Stimulated activated CD4-positive, alpha-beta T cell treated with anti-CD3 and anti-CD28 coated beads, Interleukin-15, amount 100 ng/mL, for 24 hours (primary cell): ENCODE measurements at regions not wholly inside any gene's neighbourhood (a gene's known extent, or its start where the extent isn't known, plus 50 kb on each side); places are given as distances from the start of the nearest gene placed in this dataset.

Source experiments
- DNase-seq: peaks from one replicate; pipeline ENCODE4 v3.0.0-alpha.2; 2020

DNA sequence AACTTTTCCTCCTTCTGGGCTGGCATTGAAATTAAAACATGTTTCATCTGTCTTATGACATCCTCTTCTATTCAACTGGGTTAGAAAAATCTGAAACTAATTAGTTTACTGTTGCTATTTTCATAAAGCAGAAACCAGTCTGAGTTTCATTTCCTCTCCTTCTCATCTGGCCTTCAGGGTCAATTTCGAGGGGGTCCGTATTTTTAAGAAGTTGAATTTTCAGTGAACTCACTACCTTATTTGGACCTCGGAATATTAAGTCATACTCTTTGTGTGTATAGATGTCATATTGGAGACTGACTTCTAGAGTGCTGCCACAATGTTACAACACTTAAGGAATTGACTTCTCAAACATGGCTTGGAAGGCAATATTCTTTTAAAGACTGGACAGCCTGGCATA, 485.9 kb downstream of the SQOR start:
- no peak for DNase-seq

DNA sequence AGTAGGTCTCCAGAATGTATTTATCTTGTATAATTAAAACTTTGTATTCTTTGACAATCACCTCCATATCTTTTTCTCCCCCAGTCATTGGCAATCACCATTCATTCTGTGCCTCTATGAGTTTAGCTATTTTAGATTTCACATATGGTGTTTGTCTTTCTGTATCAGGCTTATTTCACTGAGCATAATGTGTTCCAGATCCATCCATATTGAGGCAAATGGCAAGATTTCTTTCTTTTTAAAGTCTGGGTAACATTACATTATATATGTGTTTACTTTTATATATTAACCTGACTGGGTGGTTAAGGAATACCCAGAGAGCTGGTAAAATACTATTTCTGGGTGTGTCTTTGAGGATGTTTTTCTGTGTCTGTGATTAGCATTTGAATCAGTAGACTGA, 486.6 kb downstream of the SQOR start:
- DNase-seq = no peak

DNA sequence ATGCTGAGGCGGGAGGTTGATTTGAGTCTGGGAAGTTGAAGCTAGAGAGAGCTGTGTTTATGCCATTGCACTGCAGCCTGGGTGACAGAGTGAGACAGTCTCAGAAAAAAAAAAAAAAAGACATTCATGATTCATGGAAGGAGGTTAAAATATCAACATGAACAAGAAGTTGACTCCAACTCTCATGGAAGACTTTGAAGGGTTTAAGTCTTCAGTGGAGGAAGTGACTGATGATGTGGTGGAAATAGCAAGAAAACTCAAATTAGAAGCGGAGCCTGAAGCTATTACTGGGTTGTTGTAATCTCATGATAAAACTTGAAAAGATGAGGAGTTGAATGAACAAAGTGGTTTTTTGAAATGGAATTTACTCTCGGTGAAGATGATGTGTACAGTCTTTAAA, 491.8 kb downstream of the SQOR start:
- no peak for DNase-seq

DNA sequence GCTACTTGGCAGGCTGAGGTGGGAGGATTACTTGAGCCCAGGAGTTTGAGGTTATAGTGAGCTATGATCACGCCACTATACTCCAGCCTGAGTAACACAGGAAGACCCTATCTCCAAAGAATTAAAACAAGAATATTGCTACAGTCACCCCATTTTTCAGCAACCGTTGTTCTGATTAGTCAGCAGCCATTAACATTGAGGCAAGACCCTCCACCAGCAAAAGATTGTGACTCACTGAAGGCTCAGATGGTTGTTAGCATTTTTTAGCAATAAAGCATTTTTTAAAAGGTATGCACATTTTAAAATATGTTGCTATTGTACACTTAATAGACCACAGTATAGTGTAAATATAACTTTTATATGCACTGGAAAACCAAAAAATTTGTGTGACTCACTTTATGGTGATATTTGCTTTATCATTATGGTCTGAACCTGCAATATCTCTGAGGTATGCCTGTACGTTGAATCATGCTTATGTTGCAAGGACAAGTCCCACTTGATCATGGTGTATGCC, 492.6 kb downstream of the SQOR start:
- DNase-seq = no peak

DNA sequence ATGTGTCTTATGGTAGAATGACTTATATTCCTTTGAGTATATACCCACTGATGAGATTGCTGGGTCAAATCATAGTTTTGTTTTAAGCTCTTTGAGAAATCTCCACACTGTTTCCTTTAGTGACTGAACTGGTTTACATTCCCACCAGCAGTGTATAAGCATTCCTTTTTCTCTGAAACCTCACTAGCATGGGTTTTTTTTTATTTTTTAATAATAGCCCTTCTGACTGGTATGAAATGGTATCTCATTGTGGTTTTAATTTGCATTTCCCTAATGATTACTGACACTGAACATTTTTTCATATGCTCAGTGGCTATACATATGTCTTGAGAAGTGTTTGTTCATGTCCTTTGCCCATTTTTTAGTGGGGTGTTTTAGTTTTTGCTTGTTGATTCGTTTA, 494.3 kb downstream of the SQOR start:
- no peak for DNase-seq

DNA sequence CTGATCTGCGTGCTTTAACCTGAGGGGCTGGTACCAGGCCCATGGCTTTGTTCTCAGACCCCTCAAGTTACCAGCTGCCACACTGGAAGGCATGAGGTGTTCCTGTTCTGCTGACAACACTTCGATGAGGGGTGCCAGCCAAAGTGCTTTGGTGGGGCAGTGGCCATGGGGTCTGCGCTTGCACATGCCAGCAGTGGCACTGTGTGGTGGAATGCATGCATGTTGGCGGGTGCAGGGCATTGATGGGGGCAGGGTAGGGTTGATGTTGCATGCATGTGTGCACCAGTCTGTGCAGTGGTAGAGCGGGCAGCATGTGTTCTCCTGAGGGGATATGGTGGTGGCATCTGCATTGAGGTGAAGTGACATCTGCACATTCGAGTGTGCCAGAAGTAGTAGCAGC, 497.0 kb downstream of the SQOR start:
- DNase-seq = no peak

DNA sequence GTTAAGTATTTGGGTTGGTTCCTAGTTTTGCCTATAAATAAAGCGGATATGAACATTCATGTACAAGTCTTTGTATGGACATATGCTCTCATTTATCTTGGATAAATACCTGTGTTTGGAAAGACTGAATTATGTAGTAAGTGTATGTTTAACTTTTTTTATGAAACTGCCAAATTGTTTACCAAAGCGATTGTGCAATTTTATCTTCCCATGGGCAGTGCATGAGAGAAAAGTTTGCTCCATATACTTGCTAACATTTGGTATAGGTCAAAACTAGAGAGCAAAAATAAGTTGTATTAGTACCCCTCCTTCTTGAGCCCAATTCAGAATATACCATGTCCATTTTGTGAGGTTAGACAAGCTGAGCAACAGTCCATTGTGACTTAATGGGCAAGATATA, 502.6 kb downstream of the SQOR start:
- DNase-seq = no peak

DNA sequence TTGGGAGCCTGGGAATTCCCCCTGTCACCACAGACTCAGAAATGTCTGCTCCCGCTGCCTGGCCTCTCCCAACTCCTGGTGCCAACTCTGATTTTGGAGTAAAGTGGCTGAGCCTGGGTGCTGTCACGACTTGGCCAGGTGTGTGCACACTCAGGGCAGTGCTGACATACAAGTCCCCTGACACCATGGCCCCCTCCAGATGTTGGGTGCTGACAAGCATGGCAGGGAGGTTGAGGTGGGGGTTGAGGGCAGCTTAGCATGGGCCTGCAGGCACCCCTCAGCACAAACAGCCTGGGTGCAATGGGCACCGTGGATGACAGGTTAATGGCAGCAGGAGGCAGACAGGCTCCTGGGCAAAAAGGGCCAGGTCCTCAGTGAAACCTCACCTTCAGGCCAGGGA, 511.2 kb downstream of the SQOR start:
- DNase-seq = no peak

DNA sequence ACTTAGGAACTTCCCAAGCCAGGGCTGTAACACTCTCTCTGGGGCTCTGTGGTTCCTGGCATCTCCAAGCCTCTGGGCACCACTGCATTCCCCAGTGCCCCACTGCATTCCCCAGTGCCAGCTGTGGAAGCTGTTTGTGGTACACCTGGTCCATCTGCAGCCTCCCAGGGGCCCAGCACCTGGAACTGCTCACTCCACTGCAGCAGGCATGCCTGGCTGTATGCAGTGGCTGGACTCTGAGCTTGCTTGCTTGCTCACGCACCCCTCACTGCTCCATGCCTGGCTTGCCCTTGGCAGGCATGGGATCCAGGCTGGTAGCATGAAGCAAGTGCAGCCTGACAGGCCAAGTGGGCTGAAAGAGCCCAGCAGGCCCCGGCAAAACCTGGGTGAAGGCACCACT, 512.1 kb downstream of the SQOR start:
- no peak for DNase-seq

DNA sequence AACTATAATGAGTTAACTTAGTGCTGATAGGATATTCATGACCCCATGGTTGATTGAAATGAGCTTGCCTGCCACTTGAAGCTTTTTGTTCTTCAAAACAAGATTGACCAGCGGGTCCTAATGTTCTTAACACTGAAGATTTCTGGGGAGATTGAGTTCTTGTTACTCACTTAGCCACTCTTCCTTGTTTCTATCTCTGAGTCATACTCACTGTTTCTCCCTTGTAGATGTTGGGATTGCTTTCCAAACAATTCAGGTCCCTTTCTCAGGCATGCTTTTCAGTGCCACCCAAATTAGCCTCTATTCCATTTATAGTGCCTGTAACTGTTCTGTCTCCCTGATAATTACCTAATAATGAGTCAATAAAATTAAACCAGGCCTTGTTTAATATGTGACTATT, 517.0 kb downstream of the SQOR start:
- no peak for DNase-seq

DNA sequence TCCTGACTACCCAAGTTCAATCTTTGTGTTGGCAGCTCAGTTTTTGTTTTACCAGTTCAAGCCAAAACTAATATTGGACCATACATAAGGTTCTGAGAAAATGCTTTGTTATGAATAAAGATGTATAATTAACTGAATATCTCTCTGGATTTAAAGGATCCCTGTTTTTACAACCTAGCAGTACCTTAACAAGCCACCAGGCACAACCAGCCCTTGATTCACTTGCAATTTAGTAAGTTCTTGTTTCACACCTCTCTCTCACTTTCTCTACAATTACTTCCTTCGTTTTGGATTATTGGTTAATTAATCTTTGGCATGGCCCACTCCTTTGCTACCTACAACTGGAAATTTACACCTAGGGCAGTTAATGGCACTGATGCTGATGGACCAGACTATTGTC, 531.9 kb downstream of the SQOR start:
- DNase-seq = no peak

DNA sequence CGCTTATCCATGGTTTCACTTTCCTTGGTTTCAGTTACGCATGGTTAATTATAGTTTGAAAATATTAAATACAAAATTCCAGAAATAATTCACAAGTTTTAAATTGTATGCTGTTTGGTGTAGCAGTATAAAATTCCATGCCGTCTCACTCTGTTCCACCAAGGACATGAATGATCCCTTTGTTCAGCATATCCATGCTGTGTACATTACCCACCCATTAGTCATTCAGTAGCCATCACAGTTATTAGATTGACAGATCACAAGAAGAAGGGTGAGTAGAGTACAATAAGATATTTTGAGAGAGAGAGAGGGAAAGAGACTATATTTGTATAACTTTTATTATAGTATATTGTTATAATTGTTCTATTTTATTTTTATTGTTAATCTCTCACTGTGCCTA, 535.5 kb downstream of the SQOR start:
- no peak for DNase-seq

DNA sequence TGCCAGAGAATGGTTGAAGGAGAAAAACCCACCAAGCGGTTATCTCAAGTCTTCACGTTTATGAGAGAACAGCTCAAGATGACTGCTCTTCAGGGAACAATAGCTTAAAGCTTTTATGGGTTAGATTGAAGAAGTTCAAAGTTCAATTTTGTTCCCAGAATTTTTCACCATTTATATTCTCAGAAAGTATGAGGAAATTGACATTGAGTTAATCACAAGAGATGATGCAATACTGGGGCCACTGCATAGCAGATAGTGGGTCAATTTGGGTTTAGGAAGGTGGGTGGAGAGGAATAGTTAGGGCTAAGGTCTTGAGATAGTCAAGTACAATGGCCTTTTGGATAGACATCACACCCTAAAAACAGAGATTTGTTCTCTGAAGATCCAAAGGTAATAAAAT, 539.3 kb downstream of the SQOR start:
- no peak for DNase-seq

DNA sequence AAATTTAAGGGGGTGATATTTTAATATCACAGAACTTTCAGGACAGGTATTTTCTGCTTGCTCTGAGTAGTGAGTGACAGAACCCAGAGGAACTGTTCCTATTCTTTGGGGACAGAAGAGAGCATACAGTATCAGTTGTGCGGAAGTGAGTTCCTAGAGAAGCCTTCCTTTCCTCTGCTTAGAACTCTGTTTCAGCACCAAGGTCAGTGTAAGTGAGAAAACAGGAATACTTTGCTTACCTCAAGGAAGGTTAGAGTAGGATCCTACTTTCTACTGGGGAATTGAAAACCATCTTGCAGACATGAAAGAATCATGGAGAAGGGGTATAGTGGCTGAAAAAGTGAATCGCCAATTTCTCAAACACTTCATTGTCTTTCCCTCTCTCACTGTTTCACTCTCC, 542.4 kb downstream of the SQOR start:
- no peak for DNase-seq

DNA sequence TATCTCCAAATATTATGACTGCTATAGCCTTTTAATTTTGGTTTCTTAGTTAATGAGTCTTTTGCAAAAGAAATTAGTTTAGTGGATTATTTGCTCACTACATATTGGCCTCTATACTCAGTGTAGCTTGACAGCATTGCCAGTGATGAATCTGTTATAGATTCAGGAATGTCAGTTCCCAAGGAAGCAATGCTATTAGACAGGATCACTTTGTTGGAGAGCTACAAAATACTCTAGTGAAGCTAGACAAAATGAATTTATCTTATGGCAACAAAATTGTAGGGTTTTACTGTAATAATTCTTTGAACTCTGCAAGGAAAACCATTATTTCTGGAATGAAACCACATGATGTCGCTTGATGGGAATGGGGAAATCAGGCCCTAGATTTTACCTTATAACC, 543.3 kb downstream of the SQOR start:
- DNase-seq = no peak

DNA sequence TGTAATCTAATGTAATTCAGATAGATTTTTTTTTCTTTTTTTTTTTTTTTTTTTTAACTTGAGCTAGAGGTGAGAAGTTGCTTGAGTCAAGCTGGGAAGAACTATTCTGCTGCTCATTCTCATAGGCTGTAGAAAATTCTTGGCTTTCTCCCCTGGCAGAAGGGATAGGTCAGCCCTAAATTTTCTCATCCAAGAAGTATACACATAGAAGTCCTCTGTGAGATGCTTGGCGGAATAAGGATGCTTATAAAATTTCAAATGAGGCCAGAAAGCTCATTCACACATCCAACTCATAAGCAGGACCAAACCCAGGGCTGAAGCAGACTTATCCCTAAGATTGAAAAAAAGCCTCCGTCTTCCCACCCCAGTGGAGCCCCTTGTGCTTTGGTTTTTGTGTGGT, 572.5 kb downstream of the SQOR start:
- no peak for DNase-seq

DNA sequence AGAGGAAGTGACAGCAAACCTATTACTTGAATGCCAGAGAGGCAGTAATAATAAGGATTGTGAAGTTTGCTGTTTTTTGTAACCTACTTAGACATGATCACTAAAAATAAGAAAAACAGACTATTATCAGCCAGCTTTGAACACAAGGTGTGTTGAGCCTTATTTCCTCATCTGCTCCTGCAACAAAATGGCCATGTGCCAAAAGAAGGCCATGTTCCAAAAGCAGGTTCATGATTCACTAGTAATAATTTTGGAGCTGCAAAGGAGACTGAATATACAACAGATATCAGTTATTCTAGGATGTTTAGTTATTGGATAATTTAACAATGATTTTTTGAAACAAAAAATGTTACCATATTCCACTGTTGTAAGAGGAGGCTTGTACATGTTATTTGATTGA, 578.7 kb downstream of the SQOR start:
- DNase-seq = no peak

DNA sequence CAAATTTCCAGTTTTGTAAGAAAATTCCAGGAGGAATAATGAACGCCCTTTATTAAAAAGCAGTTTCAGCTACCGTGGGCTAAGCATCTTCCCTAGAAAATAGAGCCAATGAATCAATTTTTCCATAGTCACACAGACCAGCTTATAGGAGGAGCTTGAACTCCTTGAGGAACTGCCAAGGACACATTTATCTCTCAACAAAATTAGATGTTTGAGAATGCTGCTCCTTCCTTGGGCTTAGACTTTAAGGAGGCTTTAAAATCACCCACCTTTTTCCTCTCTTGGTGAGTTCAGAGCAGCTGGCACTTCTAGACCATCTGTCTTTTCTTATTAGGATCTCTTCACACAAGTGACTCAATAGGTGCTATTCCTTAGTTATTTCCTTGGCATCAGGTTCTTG, 588.0 kb downstream of the SQOR start:
- DNase-seq = no peak

DNA sequence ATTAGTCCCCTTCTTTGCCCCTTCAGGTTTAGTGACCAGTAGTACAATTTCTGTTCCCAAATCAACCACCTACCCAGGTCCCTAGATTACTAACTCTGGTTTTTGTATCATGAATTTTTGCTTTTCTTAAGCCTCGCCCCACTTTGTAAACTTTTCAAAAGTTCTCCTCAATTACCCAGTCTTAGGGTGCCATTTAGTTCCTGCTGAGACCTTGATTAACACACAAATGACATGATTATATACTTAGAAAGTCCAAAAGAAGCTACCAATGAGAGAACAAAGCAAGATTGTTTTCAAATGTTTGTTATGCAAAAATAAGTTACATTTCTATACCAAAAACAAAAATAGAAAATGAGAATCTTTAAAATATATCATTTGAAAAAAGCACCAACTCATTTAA, 594.4 kb downstream of the SQOR start:
- DNase-seq = no peak

DNA sequence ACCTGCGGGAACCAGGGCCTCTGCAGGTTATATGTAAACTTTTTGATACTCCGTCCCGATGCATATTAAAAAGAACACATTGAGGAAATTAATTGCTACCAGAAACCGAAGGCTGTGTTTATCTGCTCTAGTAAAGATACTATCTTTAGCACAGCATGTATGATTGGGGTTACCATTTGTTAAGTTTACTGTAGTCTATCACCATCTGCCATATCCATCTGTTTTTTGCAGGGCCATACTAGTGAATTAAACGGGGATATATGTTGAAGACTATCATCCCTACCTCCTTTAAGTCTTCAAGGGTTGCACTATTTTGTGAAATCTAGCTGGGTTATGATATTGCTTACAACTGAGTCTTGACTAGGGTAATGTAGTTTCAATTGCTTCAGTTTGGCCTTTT, 597.0 kb downstream of the SQOR start:
- DNase-seq = no peak

DNA sequence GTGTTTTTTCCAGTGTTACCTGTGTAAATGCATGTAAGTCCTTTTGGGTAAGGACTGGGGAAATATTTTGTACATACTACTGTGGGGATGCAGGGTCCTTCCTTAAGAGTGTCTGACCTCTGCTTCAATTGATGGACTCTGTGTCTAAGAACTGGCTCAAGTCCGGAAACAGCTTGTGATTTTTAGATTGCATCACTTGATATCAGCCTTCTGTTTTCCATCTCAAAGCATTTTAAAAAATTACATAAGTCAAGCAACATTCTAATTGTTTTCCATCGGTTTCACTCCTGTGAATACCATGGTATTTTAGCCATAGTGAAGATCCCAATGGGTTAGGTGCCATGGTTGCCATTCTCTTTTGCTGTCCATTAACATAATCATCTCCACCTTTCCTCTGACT, 597.6 kb downstream of the SQOR start:
- no peak for DNase-seq

DNA sequence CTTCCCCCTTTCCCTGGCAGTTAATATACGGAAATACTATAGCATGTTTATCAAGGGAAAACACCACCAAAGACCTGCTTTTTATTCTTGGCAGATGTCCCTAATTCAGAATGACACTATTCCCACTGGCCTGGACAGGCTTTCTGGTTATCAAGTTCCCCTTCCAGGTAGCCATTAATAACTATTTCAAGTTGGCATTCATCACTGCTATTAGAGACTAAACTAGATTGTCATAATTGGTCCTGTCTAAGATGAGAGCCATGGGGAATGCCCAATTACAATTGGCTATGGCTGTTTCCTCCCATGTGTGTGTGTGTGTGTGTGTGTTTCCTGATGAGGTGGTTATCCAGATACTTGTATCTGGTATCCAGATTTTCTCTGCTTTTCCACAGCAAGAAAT, 608.1 kb downstream of the SQOR start:
- no peak for DNase-seq

DNA sequence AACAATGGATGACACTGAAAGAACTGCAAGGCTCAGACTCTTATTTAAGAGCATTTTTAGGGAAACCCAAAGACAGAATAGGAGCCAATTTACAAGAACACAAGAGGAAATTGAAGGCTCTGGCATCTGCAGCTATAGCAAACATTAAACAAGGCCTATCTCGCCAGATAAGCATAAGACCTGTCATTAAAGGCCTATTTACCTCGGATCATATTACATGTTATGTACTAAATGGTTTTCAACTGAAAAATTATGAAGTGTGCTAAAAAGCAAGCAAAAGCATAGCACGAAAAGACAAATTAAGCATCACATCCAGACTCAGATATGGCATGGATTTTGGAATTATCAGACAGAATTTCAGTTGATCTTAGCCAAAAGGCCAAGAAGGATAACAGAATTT, 617.1 kb downstream of the SQOR start:
- DNase-seq = no peak

DNA sequence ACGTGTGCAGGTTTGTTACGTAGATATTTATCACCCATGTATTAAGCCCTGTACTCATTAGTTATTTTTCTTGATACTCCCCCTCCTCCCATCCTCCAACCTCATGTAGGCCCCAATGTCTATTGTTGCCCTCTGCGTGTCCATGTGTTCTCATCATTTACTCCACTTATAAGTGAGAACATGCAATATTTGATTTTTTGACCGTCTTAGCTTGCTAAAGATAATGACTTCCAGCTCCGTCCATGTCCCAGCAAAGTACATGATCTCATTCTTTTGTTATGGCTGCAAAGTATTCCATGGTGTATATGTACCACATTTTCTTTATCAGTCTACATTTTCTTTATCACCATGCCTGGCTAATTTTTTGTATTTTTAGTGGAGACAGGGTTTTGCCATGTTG, 623.2 kb downstream of the SQOR start:
- DNase-seq = no peak

DNA sequence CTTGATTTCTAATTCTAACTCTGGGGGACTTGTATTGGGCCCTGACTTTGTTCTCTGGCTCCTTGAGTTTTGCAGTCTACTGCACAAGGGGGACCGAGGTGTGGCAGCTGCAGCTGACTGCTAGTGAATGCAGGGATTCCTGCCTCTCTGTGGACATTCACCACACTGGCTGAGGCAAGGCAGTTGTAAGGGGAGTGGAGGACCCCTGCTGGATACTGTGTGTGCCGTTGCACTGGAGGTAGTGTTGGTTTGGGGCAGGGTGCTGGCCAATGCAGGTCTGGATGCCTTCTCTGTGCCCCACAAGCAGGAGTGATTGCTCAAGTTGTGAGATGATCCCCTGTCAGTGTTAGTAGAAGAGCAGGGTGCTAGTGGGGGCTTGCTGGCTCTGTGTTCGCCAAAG, 626.1 kb downstream of the SQOR start:
- DNase-seq = no peak

DNA sequence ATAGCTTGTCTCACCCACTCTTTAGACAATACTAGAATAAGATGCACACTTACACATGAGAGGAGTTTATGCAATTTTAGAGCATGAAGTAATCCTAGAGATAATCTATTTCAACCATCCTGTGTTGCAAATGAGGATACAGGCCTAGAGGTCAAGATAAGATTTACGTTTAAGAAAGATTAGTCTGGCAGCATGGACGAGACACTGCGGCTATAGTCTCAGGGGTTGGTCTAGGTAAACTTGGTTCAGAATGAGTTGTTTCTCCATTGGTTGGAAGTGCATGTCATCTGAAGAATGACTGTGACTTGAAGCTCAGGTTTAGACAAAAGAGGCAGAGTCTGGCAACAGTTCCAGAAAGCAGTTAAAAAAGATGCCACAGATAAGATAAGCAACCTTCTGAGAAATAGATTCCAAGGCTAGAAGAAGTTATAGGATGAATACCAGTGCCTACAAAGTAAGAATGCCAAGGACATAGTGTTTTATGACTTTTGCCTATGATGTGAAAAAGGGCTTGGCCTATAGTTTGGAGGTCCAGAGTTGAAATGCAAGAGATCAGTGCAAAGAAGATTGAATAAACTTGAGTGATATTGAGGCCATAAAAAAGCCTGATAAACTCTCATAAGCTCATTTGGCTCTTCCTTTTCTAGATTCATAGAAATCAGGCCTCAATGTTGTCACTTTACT, 631.0 kb downstream of the SQOR start:
- no peak for DNase-seq
